ENCODE measurements at regions not wholly inside any gene's neighbourhood (a gene's known extent, or its start where the extent isn't known, plus 50 kb on each side); places are given as distances from the start of the nearest gene placed in this dataset.

DNA sequence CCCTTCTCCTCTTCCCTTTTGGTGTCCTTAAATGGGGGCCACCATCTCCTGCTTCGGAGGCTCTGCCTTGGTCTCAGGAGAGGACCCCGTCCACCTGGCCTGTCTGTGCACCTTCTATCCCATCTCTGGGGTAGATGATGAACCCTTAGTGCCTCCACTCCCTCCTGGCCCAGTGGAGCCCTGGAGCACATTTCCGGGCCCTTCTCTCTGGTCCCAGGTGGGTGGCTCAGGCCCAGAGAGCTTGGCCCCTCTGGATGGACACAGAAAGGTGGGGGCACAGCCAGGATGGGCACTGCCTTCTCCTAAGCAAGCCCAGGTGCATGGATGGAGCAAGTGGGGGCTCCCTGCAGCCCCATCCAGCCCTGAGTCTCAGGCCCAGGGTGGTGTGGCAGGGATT, 121.4 kb upstream of the RET start:
- Histone ChIP-seq H2BK20ac (ENCODE audit: low read depth, low read length, poor library complexity, severe bottlenecking) (no peak overlapping the region), H2AK5ac (ENCODE audit: insufficient read length, low read length) (no peak overlapping the region), H2BK15ac (ENCODE audit: low read depth, low read length) (no peak overlapping the region), H3K79me2 (ENCODE audit: insufficient read depth, low read length) (no peaks in the 10 kb centered on the region), H4K20me1 (ENCODE audit: control insufficient read depth, insufficient read depth, insufficient read length) (no peaks in the 10 kb centered on the region), H3K9me3 (ENCODE audit: control insufficient read depth, low read depth, low read length) (no peaks in the 10 kb centered on the region), H3K79me1 (ENCODE audit: insufficient read depth, low read depth, low read length, poor library complexity, severe bottlenecking) (no peaks in the 10 kb centered on the region), H3K27me3 (ENCODE audit: insufficient read depth, low read length) (no peaks in the 10 kb centered on the region), H3K14ac (ENCODE audit: insufficient read depth, low read length) (no peak overlapping the region), H2BK5ac (ENCODE audit: insufficient read length, low read length) (no peak overlapping the region), H4K91ac (ENCODE audit: insufficient read length, low read depth, low read length) (no peak overlapping the region), H3K9ac (ENCODE audit: extremely low read depth, insufficient read length, low read length) (no peak overlapping the region), H4K5ac (ENCODE audit: insufficient read length, low read depth, low read length) (no peak overlapping the region), H3K56ac (ENCODE audit: insufficient read length, low read depth, low read length) (no peak overlapping the region), H3T11ph (ENCODE audit: low read length) (no peak overlapping the region), H3K4ac (ENCODE audit: low read depth, low read length) (no peak overlapping the region), H3K4me2 (ENCODE audit: insufficient read depth, insufficient read length, low read length) (no peak overlapping the region), H3K4me1 (ENCODE audit: insufficient read depth, low read length) (peaks cover 4% of the 10 kb centered on the region; the same call in 1 of the 2 replicates), H2BK12ac (ENCODE audit: insufficient read length, low read depth, low read length) (no peak overlapping the region), H3K27ac (ENCODE audit: insufficient read length, low read depth, low read length) (no peak overlapping the region), H2AFZ (ENCODE audit: low read length) (no peak overlapping the region), H3K18ac (ENCODE audit: insufficient read length, low read depth, low read length) (no peak overlapping the region), H3K23me2 (ENCODE audit: insufficient read length, low read depth, low read length, poor library complexity, severe bottlenecking) (peaks cover 6% of the 10 kb centered on the region), H3K23ac (ENCODE audit: insufficient read length, low read depth, low read length) (no peak overlapping the region), H2BK120ac (ENCODE audit: low read depth, low read length, poor library complexity, severe bottlenecking) (no peak overlapping the region), H4K8ac (replicated peaks; ENCODE audit: insufficient read length, low read depth, low read length) (no peak overlapping the region)
- Mint-ChIP-seq H3K9me3 (peaks cover 4 to 7% of the 10 kb centered on the region in 2 experiments; a peak in 3 of 5 replicates), H3K27me3 (ENCODE audit: low read depth) (peaks cover 15% of the 10 kb centered on the region), H3K4me3 (no peak overlapping the region), H3K27ac (no peak overlapping the region), H3K36me3 (ENCODE audit: insufficient read depth in 1 of 3, low read depth in 3 of 3) (no peaks in the 10 kb centered on the region; a peak in 3 of 7 replicates), H3K4me1 (peaks cover 18 to 20% of the 10 kb centered on the region in 2 experiments)
- TF ChIP-seq, protein P1, sequence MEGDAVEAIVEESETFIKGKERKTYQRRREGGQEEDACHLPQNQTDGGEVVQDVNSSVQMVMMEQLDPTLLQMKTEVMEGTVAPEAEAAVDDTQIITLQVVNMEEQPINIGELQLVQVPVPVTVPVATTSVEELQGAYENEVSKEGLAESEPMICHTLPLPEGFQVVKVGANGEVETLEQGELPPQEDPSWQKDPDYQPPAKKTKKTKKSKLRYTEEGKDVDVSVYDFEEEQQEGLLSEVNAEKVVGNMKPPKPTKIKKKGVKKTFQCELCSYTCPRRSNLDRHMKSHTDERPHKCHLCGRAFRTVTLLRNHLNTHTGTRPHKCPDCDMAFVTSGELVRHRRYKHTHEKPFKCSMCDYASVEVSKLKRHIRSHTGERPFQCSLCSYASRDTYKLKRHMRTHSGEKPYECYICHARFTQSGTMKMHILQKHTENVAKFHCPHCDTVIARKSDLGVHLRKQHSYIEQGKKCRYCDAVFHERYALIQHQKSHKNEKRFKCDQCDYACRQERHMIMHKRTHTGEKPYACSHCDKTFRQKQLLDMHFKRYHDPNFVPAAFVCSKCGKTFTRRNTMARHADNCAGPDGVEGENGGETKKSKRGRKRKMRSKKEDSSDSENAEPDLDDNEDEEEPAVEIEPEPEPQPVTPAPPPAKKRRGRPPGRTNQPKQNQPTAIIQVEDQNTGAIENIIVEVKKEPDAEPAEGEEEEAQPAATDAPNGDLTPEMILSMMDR (conservative IDR thresholded peaks at IDR 0.05), result no peak
- no peak for DNase-seq
- no CpG with 5 or more reads among the region's 3 CpGs for WGBS (ENCODE audit: extremely low coverage, insufficient read length, low lambda C conversion rate)

Measured in H9 (cell line).